GM12872 (cell line): ENCODE measurements at regions not wholly inside any gene's neighbourhood (a gene's known extent, or its start where the extent isn't known, plus 50 kb on each side); places are given as distances from the start of the nearest gene placed in this dataset.

Experiments
- TF ChIP-seq, protein P1 (sequence below): IDR thresholded peaks from 3 replicates; pipeline ENCODE4 v1.5.1; 2011; ENCODE audit warnings: low read depth, mild to moderate bottlenecking, low read length, moderate library complexity; ENCODE audit not compliant: insufficient read depth

GRCh38 chr13:34462843-34463242 is 479.2 kb upstream of the NBEA start:
- TF ChIP-seq, protein P1, sequence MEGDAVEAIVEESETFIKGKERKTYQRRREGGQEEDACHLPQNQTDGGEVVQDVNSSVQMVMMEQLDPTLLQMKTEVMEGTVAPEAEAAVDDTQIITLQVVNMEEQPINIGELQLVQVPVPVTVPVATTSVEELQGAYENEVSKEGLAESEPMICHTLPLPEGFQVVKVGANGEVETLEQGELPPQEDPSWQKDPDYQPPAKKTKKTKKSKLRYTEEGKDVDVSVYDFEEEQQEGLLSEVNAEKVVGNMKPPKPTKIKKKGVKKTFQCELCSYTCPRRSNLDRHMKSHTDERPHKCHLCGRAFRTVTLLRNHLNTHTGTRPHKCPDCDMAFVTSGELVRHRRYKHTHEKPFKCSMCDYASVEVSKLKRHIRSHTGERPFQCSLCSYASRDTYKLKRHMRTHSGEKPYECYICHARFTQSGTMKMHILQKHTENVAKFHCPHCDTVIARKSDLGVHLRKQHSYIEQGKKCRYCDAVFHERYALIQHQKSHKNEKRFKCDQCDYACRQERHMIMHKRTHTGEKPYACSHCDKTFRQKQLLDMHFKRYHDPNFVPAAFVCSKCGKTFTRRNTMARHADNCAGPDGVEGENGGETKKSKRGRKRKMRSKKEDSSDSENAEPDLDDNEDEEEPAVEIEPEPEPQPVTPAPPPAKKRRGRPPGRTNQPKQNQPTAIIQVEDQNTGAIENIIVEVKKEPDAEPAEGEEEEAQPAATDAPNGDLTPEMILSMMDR, result no peak

- TF ChIP-seq, protein P1, result no peak
Measured at GRCh38 chr13:34464011-34464410, 478.1 kb upstream of the NBEA start.

DNA sequence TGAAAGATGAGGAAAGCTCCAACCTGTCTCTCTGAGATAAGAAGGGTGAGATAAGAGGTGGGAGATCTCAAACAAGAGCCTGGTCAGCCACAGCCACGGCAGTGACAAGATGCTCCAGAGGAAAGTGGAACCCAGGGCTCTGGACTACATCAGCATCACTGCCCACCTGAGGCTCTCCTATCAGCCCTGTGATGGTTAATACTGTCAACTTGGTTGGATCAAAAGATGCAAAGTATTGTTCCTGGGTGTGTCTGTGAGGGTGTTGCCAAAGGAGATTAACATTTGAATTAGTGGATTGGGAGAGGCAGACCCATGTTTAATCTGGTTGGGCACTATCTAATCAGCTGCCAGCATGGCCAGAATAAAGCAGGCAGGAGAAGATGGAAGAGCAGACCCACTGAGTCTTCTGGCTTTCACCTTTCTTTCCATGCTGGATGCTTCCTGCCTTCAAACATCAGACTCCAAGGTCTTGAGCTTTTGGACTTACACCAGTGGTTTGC is 476.6 kb upstream of the NBEA start:
- TF ChIP-seq, protein P1, result no peak

DNA sequence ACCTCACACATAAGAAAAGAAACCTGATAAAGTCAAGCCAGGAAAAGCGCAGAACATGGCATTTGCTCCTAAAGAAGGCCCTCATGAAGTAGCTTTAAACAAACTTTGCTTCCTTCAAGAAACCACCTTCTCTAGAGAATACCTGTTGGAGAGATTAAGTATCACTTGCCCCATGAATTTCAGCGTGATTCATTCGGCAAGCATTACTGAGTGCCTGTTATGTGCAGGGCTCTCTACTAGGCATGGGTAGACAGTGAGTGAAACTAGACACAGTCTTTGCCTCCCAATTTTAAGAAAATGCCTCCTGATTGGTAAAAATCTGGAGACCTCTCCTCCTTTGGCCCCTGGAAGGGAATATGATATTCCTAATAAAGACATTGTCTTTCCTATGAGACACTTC is 475.8 kb upstream of the NBEA start:
- TF ChIP-seq, protein P1, result no peak

DNA sequence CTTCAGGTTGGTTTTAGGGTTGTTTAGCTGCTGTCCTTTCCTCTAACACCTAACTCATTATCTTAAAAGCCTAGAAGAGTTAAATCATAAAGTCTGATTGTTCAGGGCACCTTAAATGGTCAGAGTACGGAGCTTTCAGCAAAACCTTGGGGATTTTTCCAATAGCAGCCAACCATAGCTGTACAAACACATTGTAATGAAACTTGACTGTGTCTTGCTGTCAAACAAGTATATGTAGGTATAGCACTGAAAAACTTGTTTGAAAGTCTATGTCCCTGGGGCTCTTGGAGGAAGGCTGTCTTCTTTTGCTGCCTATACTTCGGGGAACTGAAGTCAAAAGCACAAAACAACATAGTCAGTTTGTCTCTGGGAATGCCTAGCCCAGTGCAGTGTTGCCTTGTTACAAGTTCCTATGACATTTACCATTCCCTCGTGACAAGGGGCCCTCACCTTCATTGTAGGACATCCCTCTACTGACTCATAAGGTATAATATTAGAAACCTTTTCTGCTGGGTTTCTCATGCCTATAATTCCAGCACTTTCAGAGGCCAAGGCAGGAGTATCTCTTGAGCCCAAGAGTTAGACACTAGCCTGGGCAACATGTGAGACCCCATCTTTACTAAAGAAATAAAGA is 474.5 kb upstream of the NBEA start:
- TF ChIP-seq, protein P1, result no peak

GRCh38 chr13:34469196-34469986 is 472.7 kb upstream of the NBEA start:
- TF ChIP-seq, protein P1, result no peak

DNA sequence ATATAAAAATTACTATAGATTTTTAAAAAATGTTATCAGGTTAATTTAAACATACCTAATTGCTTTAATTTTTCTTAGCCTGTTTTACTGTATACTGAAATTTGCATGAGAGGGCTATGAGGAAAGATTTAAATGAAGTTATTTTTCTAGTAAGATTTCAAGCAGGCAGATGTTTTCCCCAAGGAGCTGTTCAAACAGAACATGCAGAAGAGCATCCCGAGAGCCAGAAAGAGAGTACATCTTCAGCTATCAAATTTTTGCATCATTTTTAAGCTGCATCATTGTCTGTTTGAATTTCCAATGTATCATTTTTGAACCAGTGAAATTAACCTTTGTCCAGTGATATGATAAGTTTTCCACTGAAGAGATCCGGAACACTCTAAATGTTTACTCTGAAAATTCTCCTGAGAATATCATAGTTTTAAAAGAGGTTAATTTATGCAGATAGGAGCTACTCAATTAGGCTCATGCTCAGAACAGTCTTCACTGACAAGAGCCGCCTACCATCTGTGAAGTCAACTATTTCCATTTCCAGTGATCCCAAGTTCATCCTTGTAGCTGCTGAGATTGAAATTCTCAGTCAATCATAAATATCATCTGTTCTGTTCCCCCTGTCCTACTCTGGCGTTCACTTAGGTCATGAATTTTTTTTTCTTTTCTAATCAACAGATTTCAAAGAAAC is 467.7 kb upstream of the NBEA start:
- TF ChIP-seq, protein P1, result no peak
